ENCODE measurements at regions not wholly inside any gene's neighbourhood (a gene's known extent, or its start where the extent isn't known, plus 50 kb on each side); places are given as distances from the start of the nearest gene placed in this dataset.

DNA sequence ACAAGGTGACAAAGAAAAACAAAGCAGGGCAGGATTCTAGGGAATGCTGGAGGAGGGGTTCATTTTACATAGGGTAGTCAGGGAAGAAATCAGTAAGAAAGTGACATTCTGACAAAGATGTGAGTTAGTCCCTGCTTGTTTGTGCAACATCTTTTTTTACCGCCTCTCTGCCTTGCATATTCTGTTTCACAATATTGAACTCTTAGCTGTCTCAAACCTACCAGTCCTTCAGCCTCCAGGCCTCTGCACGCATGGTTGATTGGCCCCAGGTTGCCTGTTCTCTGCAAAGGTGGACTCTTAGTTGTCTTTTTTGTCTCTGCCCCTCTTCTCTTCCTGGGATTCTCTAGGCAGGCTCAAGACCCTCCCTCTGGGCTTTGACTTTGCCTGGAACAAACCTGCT, 152.2 kb upstream of the RUNX1 start:
- TF ChIP-seq EZH2phosphoT487 (IDR thresholded peaks at IDR 0.05; ENCODE audit: borderline replicate concordance): no peak
- TF ChIP-seq CTCF (conservative IDR thresholded peaks at IDR 0.05; ENCODE audit: low read length): no peak

GRCh38 chr21:35199733-35200015, 150.6 kb upstream of the RUNX1 start:
- Histone ChIP-seq H3K79me2 (ENCODE audit: insufficient read depth, low read length) (no peaks in the 10 kb centered on the region), H3K9me3 (ENCODE audit: insufficient read depth, low read depth, low read length) (no peaks in the 10 kb centered on the region), H4K20me1 (ENCODE audit: insufficient read depth, low read length, poor library complexity, severe bottlenecking) (no peaks in the 10 kb centered on the region), H3K36me3 (ENCODE audit: insufficient read depth, low read length) (no peaks in the 10 kb centered on the region), H3K27me3 (ENCODE audit: insufficient read depth, low read length, poor library complexity, severe bottlenecking) (no peaks in the 10 kb centered on the region), H3K4me3 (ENCODE audit: low read length, poor library complexity, severe bottlenecking) (no peak overlapping the region), H2AFZ (ENCODE audit: low read length) (no peak overlapping the region), H3K4me1 (ENCODE audit: insufficient read depth, low read length, poor library complexity, severe bottlenecking) (peaks cover under 1% of the 10 kb centered on the region), H3K4me2 (ENCODE audit: low read depth, low read length, poor library complexity, severe bottlenecking) (no peak overlapping the region), H3K9me2 (replicated peaks; ENCODE audit: low read depth, low read length) (no peaks in the 10 kb centered on the region), H3F3A (ENCODE audit: low read depth) (no peaks in the 10 kb centered on the region), H3K9ac (ENCODE audit: low read depth, low read length, poor library complexity, severe bottlenecking) (no peak overlapping the region)
- no peak for TF ChIP-seq EZH2phosphoT487 (IDR thresholded peaks at IDR 0.05; ENCODE audit: borderline replicate concordance)
- TF ChIP-seq CTCF (conservative IDR thresholded peaks at IDR 0.05; ENCODE audit: low read length): no peak

More for the DNA sequence above, 152.2 kb upstream of the RUNX1 start:
- Histone ChIP-seq H3K36me3 (ENCODE audit: insufficient read depth, low read length) (no peaks in the 10 kb centered on the region), H3K9me3 (ENCODE audit: insufficient read depth, low read depth, low read length) (no peaks in the 10 kb centered on the region), H3K4me2 (ENCODE audit: low read depth, low read length, poor library complexity, severe bottlenecking) (no peak overlapping the region), H3K4me3 (ENCODE audit: low read length, poor library complexity, severe bottlenecking) (no peak overlapping the region), H3K9me2 (replicated peaks; ENCODE audit: low read depth, low read length) (no peaks in the 10 kb centered on the region), H4K20me1 (ENCODE audit: insufficient read depth, low read length, poor library complexity, severe bottlenecking) (no peaks in the 10 kb centered on the region), H3K9ac (ENCODE audit: low read depth, low read length, poor library complexity, severe bottlenecking) (no peak overlapping the region), H2AFZ (ENCODE audit: low read length) (no peak overlapping the region), H3K4me1 (ENCODE audit: insufficient read depth, low read length, poor library complexity, severe bottlenecking) (peaks cover 7% of the 10 kb centered on the region), H3F3A (ENCODE audit: low read depth) (no peaks in the 10 kb centered on the region), H3K27me3 (ENCODE audit: insufficient read depth, low read length, poor library complexity, severe bottlenecking) (no peaks in the 10 kb centered on the region), H3K79me2 (ENCODE audit: insufficient read depth, low read length) (no peaks in the 10 kb centered on the region)

DNA sequence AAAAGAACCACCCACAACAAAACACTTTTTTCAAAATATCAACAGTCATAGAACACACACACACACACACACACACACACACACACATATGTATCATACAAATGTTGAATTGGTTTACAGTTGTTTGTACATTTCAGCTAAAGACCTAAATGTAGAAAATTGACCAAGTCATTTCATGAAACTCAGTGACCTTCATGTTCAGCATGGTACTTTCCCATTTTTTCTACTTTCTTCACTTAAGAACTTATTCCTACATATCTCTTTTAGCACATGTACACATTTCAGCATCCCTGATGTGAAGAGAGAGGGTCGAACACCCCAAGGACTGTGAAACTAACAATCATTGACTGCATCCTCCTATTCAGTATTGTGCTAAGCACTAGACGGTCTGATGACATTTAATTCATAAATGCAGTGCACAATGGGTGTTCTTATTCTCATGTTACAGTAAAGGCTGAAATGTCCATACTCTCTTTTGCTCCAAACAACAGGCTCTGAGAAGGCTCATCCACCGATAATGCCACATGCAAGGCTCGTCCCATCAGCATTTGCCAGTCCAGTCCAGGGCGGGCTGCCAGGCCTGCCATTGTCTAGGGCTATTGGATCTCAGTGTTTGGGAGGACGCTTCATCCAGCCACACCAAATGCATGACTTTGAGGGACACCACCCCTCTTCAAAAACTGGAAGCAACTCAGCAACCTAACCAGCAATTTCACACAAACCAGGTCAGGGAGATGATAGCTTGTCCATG, 150.1 kb upstream of the RUNX1 start:
- Histone ChIP-seq H3K79me2 (ENCODE audit: insufficient read depth, low read length) (no peaks in the 10 kb centered on the region), H2AFZ (ENCODE audit: low read length) (no peak overlapping the region), H3K9me2 (replicated peaks; ENCODE audit: low read depth, low read length) (no peaks in the 10 kb centered on the region), H3K27me3 (ENCODE audit: insufficient read depth, low read length, poor library complexity, severe bottlenecking) (no peaks in the 10 kb centered on the region), H3K4me1 (ENCODE audit: insufficient read depth, low read length, poor library complexity, severe bottlenecking) (no peaks in the 10 kb centered on the region), H3K4me2 (ENCODE audit: low read depth, low read length, poor library complexity, severe bottlenecking) (no peak overlapping the region), H3K4me3 (ENCODE audit: low read length, poor library complexity, severe bottlenecking) (no peak overlapping the region), H3K9ac (ENCODE audit: low read depth, low read length, poor library complexity, severe bottlenecking) (no peak overlapping the region), H3K9me3 (ENCODE audit: insufficient read depth, low read depth, low read length) (no peaks in the 10 kb centered on the region), H4K20me1 (ENCODE audit: insufficient read depth, low read length, poor library complexity, severe bottlenecking) (no peaks in the 10 kb centered on the region), H3F3A (ENCODE audit: low read depth) (no peaks in the 10 kb centered on the region), H3K36me3 (ENCODE audit: insufficient read depth, low read length) (no peaks in the 10 kb centered on the region)
- TF ChIP-seq CTCF (conservative IDR thresholded peaks at IDR 0.05; ENCODE audit: low read length) (no peak), EZH2phosphoT487 (IDR thresholded peaks at IDR 0.05; ENCODE audit: borderline replicate concordance) (no peak)
